ENCODE measurements at regions not wholly inside any gene's neighbourhood (a gene's known extent, or its start where the extent isn't known, plus 50 kb on each side); places are given as distances from the start of the nearest gene placed in this dataset.
"Not testable (repeated sequence)": the region's sequence is repeated elsewhere in the genome, so short reads cannot be mapped to it uniquely, and the experiment has no call there.

DNA sequence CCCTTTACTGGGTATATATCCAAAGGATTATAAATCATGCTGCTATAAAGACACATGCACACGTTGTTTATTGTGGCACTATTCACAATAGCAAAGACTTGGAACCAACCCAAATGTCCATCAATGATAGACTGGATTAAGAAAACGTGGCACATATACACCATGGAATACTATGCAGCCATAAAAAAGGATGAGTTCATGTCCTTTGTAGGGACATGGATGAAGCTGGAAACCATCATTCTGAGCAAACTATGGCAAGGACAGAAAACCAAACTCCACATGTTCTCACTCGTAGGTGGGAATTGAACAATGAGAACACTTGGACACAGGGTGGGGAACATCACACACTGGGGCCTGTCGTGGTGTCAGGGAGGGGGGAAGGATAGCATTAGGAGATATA is 59.2 kb downstream of the CXorf49B start:
- H3K9me3 ChIP-seq; H3K27me3 ChIP-seq; intact Hi-C loops (cut with DNase I); H3K36me3 ChIP-seq; H3K4me1 ChIP-seq; H3K4me3 ChIP-seq; H3K27ac ChIP-seq; DNase-seq; H3K9ac ChIP-seq (ENCODE audit: low read depth in 2 of 2, low read length in 2 of 2): not testable (repeated sequence)

DNA sequence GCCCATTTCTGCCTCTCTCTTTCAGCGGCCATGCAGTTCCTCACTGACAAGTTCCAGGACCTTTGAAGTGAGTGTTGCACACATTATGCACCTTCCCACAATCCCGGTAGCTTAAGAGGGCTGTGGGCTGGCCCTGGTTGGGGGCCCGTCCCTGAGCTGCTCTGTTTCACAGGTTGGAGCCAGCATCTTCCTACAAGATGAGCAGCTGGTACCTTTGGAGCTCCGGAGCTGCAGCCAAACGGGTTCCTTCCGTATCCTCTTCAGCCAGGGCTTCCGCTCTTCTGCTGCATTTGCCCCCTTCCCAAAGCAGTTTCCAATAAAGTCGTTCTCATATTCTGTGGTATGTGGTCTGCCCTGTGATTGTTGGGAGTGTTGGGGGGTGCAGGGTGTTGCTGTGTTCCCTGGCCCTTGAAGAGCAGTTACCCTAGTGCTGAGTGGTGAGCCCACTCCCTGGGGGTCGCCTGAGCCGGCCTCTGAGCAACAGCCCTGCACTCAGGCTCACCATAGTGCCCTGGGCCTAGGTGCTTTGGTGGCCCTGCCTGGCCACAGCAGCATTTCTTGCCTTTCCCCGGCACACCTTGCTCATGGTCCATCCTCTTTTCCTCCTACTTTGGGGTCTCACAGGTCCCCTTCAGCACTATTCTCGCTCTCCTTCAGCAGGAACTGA is 60.4 kb downstream of the CXorf49B start:
- no peaks in the 10 kb centered on the region for H3K27me3 ChIP-seq

DNA sequence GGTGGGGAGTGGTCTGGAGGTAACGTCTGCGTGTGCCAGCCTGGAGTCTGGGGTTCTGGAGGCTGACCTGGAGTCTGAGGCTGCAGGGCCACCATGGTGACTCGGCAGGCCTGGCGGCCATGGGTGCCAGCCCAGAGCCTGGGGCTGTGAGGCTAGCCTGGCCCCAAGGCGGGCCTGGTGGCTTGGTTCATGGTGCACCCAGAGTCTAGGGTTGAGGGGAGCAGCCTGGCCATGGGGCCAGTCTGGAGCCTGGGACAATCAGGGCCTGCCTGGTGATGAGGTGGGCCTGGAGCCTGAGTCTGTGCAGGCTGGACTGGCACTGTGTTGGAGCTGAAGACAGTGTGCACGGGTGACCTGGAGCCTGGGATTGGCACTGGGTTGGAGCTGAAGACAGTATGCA is 64.9 kb downstream of the CXorf49B start:
- DNase-seq = no peak
- no peaks in the 10 kb centered on the region for H3K36me3 ChIP-seq
- intact Hi-C loops (cut with DNase I) = no loop called here
- no peak overlapping the region for H3K4me3 ChIP-seq
- TF ChIP-seq, protein P1, sequence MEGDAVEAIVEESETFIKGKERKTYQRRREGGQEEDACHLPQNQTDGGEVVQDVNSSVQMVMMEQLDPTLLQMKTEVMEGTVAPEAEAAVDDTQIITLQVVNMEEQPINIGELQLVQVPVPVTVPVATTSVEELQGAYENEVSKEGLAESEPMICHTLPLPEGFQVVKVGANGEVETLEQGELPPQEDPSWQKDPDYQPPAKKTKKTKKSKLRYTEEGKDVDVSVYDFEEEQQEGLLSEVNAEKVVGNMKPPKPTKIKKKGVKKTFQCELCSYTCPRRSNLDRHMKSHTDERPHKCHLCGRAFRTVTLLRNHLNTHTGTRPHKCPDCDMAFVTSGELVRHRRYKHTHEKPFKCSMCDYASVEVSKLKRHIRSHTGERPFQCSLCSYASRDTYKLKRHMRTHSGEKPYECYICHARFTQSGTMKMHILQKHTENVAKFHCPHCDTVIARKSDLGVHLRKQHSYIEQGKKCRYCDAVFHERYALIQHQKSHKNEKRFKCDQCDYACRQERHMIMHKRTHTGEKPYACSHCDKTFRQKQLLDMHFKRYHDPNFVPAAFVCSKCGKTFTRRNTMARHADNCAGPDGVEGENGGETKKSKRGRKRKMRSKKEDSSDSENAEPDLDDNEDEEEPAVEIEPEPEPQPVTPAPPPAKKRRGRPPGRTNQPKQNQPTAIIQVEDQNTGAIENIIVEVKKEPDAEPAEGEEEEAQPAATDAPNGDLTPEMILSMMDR (IDR thresholded peaks at IDR 0.05) = no peak
- H3K9ac ChIP-seq (ENCODE audit: low read depth in 2 of 2, low read length in 2 of 2) = no peak overlapping the region
- no peaks in the 10 kb centered on the region for H3K9me3 ChIP-seq
- no peaks in the 10 kb centered on the region for H3K4me1 ChIP-seq
- H3K27ac ChIP-seq = no peak overlapping the region
- no peaks in the 10 kb centered on the region for H3K27me3 ChIP-seq

More for the DNA sequence above, 60.4 kb downstream of the CXorf49B start:
- TF ChIP-seq, protein P1 (IDR thresholded peaks at IDR 0.05) = no peak
- intact Hi-C loops (cut with DNase I) = no loop called here
- Histone ChIP-seq H3K36me3 (no peaks in the 10 kb centered on the region), H3K27ac (no peak overlapping the region), H3K4me3 (no peak overlapping the region), H3K4me1 (no peaks in the 10 kb centered on the region), H3K9me3 (no peaks in the 10 kb centered on the region), H3K9ac (ENCODE audit: low read depth in 2 of 2, low read length in 2 of 2) (no peak overlapping the region)
- no peak for DNase-seq

DNA sequence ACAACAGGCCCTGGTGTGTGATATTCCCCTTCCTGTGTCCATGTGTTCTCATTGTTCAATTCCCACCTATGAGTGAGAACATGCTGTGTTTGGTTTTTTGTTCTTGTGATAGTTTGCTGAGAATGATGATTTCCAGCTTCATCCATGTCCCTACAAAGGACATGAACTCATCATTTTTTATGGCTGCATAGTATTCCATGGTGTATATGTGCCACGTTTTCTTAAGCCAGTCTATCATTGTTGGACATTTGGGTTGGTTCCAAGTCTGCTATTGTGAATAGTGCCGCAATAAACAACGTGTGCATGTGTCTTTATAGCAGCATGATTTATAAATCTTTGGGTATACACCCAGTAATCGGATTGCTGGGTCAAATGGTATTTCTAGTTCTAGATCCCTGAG is 72.6 kb upstream of the NHSL2 start:
- H3K4me3 ChIP-seq; H3K9me3 ChIP-seq; H3K9ac ChIP-seq (ENCODE audit: low read depth in 2 of 2, low read length in 2 of 2); H3K27ac ChIP-seq; H3K36me3 ChIP-seq; intact Hi-C loops (cut with DNase I); H3K27me3 ChIP-seq; DNase-seq; H3K4me1 ChIP-seq: not testable (repeated sequence)

- TF ChIP-seq, protein P1 (IDR thresholded peaks at IDR 0.05) = no peak
- Histone ChIP-seq H3K27me3 (peaks cover 4% of the 10 kb centered on the region), H3K4me3 (no peak overlapping the region), H3K36me3 (no peaks in the 10 kb centered on the region), H3K27ac (no peak overlapping the region), H3K4me1 (no peaks in the 10 kb centered on the region), H3K9ac (ENCODE audit: low read depth in 2 of 2, low read length in 2 of 2) (no peak overlapping the region), H3K9me3 (no peaks in the 10 kb centered on the region)
- no peak for DNase-seq
- intact Hi-C loops (cut with DNase I) = no loop called here
These were observed 64.2 kb upstream of the NHSL2 start for GRCh38 chrX:71846429-71846828.

GRCh38 chrX:71852182-71852581 is 58.5 kb upstream of the NHSL2 start:
- intact Hi-C loops (cut with DNase I) = no loop called here
- Histone ChIP-seq H3K4me1 (no peaks in the 10 kb centered on the region), H3K9me3 (no peaks in the 10 kb centered on the region), H3K4me3 (no peak overlapping the region), H3K27ac (no peak overlapping the region), H3K9ac (ENCODE audit: low read depth in 2 of 2, low read length in 2 of 2) (no peak overlapping the region), H3K27me3 (peaks cover 2% of the 10 kb centered on the region), H3K36me3 (no peaks in the 10 kb centered on the region)
- TF ChIP-seq, protein P1 (IDR thresholded peaks at IDR 0.05) = no peak
- DNase-seq = no peak

All from colonic mucosa (tissue), 4 donors.